MV-4-11 (cell line): ENCODE measurements at regions not wholly inside any gene's neighbourhood (a gene's known extent, or its start where the extent isn't known, plus 50 kb on each side); places are given as distances from the start of the nearest gene placed in this dataset.

Source experiments
- DNase-seq: peaks from one replicate; lab custom pipeline; 2025; lab: John Stamatoyannopoulos, UW

DNA sequence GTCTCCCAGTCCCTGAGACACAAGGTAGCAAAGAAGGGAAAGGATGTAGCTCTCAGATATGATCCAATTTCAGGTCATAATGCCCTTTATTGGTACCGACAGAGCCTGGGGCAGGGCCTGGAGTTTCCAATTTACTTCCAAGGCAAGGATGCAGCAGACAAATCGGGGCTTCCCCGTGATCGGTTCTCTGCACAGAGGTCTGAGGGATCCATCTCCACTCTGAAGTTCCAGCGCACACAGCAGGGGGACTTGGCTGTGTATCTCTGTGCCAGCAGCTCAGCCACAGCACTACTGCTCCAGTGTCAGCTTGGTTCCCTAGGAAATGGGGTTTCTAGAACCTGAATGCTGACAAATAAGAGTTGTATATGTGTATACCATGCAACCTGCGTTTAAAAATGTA is 74.6 kb upstream of the PRSS58 start:
- DNase-seq, result no peak

DNA sequence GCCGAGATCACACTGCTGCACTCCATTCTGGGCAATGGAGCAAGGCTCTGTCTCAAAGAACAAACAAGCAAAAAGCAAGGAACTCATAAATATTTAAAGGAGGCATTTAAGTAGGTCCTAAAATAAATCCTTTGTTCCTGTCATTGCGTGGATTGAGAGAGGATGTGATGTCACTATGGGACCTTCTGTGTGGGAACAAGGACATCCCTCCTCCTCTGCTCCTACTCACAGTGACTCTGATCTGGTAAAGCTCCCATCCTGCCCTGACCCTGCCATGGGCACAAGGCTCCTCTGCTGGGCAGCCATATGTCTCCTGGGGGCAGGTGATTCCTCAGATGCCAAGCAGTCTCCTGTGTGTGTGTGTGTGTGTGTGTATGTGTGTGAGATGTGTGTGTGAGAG is 74.1 kb upstream of the PRSS58 start:
- DNase-seq, result no peak

DNA sequence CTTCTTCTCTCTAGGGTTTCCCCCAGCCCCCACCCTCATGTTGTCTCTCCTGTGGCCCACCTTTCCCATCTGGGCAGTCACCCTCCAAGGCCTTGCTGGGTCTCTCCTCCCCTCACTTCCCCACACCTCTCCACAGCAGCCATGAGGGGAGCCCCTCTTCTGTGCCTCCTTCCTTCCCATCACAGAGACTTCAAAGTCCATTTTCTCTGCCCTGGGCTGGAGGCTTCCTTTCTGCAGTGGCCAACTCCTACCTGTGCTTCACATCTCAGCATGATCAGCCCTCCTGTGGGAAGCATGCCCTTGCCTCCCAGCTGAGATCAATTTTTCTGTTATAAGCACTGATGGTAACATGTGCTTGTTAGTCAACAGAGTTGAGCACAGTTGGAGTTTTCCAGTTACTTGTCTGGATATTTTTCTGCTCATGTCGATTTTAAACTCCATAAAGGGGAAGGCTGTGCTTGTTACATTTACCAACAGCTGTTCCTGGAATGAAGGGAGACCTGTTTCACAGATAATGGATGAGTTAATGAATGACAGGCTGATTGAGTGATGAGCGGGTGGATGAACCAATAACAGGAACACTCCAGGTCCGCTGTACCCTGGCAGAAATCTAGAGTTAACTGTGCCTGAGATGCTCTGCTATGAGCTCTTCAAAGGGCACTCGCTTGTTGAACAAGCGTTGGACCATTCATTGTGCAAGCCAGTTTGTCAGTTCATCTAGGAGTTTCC is 71.4 kb upstream of the PRSS58 start:
- DNase-seq, result no peak

DNA sequence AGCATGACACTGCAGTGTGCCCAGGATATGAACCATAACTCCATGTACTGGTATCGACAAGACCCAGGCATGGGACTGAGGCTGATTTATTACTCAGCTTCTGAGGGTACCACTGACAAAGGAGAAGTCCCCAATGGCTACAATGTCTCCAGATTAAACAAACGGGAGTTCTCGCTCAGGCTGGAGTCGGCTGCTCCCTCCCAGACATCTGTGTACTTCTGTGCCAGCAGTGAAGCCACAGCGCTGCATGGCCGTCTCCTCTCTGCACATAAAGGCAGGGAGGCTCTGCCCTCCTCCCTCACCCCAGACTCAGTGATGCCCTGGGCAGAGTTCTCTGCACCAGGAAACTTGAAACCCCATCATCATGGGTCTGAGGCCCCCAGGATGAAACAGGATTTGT is 70.7 kb upstream of the PRSS58 start:
- DNase-seq, result no peak

DNA sequence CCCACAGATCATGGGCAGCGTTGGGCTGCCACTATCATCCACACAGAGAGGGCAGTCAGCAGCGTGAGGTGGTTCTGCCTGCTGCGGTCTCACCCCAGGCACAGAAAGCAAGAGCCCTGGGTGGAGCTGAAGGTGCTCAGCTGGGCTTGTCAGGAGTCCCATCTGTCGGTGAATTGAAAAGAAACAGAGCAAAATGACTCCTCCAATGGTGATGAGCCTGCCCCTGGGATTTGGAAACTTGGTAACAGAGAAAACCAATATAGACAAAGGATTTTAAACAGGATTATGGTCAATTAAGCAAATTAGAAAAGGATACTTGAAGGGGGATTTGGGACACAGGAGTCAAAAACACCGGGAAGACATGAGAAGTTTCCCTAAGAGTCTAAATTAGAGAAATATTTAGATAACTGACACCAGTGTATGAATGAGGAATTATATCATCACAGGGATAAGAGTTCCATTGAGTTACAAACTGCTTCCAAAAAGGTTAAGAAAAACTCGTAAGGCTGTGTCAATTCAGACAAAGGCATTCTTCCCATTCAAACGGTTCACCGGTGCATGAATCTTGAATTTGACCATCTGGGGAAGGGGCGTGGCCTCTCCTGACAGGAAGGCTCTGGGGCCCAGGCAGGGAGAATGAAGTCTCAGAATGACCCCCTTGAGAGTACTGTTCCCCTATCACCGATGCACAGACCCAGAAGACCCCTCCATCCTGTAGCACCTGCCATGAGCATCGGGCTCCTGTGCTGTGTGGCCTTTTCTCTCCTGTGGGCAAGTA is 70.0 kb upstream of the PRSS58 start:
- DNase-seq, result no peak

DNA sequence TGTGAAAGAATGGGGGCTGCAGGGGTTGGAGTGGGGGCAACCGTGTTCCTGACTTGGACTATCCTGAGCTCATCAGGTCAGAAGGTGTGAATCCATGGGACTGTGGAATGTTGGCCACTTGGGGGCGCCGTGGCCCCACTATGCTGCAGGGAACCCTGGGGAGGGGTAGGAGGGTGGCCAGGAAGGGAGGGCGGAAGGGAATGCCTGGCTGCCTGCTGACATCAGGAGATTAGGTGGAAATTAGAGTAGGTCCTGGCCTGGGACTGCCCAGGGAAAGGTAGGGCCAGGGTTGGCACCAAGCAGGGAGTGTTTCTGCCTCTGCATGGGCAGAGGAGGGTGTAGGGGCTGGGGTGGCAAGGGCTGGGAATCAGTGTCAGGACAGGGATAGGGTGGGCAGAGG is 65.8 kb upstream of the PRSS58 start:
- no peak for DNase-seq

DNA sequence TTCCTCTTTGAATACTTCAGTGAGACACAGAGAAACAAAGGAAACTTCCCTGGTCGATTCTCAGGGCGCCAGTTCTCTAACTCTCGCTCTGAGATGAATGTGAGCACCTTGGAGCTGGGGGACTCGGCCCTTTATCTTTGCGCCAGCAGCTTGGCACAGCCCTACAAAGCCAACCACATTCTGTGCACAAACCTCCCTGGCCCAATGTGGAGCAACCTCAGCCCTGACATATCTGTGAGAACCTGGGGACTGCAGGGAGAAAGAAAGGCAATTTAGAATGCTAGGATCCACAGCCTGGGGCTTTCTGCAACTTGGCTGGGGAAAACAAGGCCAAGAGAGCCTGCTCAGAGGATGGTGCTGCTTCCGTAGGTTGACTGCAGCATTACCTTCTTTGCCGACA is 63.5 kb upstream of the PRSS58 start:
- no peak for DNase-seq

DNA sequence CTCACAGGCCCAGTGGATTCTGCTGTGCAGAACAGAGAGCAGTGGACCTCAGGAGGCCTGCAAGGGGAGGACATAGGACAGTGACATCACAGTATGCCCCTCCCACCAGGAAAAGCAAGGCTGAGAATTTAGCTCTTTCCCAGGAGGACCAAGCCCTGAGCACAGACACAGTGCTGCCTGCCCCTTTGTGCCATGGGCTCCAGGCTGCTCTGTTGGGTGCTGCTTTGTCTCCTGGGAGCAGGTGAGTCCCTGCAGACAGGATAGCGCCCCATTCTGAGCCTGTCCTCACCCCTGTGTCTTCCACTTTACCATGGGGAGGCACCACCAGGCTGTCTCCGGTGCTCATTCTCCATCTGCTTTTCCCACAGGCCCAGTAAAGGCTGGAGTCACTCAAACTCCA is 63.0 kb upstream of the PRSS58 start:
- DNase-seq, result no peak

DNA sequence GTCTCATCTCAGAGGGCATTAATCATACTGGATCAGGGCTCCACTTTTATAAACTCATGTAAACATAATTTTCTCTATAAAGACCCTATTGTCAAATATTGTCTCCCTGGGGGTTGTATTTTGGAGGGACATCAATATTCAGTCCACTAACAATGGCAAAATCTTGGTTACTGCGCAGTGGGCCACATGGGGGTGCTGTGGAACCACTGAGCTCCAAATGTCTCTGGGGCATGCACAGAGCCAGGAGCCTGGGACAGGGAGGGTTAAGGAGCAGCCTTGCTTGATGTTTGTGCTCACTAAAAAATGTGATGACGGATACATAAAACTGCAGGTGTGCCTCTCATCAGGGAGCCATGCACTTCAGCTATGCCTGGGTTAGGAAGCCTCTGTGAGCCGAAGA is 62.1 kb upstream of the PRSS58 start:
- no peak for DNase-seq

DNA sequence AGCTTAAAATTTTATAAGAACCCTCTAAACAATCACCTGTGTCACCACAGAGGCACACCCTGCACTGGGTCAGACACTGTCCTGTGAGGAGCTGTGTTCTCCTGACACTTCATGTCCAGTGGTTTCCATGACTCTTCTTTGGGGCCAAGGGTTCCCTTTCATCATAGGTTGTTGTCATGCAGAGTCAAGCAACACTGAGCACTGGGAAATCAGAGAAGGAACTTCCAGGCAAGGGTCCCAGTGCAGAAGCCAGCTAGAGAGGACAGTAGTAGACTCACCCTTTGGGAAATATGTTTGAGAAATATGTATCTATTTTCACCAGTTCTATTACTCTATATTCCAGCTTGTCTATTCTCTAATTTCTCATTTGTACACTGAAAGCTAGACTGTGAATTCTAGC is 56.4 kb upstream of the PRSS58 start:
- no peak for DNase-seq

DNA sequence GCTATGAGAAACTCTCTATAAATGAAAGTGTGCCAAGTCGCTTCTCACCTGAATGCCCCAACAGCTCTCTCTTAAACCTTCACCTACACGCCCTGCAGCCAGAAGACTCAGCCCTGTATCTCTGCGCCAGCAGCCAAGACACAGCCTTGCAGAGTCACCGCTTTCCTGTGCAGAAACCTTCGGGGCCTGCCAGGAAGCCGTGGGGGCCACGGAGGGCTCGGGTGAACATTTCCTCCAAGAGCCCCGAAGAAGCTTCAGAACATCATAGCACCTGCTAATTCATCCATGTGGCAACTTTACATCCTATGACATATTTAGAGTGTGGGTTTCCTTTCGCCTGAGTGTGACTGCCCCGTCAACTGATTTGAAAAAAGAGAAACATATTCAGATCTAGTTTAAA is 55.7 kb upstream of the PRSS58 start:
- no peak for DNase-seq

DNA sequence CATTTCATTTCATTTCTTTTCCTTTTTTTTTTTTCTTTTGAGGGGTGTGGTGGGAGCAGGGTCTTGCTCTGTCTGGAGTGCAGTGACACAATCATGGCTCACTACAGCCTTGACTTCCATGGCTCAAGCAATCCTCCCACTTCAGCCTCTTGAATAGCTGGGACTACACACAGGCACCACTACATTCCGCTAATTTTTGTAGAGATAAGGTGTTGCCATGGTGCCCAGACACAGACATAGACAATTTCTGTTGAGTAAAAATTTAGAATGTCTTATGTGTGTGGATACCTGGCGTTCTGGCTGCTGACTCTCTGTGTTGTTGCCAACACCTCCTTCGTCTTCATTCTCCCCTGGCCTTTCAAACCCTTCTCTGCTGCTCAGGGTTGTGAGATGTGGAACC is 54.0 kb upstream of the PRSS58 start:
- DNase-seq, result no peak

DNA sequence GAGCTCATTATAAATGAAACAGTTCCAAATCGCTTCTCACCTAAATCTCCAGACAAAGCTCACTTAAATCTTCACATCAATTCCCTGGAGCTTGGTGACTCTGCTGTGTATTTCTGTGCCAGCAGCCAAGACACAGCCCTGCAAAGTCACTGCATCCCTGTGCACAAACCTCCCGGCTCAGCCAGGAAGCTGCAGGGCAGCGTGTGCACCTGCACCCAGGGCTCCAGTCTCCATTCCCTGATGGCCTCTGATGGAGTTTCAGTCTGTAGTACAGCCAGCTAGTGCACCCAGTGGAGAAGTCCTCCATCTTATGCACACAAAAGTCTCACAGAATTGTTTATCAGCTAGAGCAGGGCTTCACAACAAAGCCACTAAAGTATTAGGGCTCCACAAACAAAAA is 51.1 kb upstream of the PRSS58 start:
- no peak for DNase-seq

DNA sequence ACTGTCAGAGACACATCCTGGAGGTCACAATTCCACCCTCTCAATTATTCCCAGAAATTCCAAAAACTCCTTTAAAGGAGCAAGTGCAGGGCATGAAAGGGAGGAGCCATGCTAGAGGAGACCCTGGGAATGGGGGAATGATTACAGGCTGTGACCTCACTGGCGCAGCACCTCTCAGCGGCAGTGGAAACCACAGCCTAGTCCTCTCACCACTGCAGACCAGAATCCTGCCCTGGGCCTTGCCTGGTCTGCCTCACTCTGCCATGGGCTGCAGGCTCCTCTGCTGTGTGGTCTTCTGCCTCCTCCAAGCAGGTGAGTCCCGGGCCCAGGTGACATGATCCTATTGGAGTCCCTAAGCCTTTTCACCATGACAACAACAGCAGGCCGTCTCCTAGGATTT is 50.5 kb upstream of the PRSS58 start:
- no peak for DNase-seq
